ENCODE measurements at regions not wholly inside any gene's neighbourhood (a gene's known extent, or its start where the extent isn't known, plus 50 kb on each side); places are given as distances from the start of the nearest gene placed in this dataset.
A peak's percentile ranks its signal among the peaks of the same experiment; 100 is the strongest.

GRCh38 chr1:55893155-55893554, 678.0 kb upstream of the USP24 start:
- TF ChIP-seq, protein P1, sequence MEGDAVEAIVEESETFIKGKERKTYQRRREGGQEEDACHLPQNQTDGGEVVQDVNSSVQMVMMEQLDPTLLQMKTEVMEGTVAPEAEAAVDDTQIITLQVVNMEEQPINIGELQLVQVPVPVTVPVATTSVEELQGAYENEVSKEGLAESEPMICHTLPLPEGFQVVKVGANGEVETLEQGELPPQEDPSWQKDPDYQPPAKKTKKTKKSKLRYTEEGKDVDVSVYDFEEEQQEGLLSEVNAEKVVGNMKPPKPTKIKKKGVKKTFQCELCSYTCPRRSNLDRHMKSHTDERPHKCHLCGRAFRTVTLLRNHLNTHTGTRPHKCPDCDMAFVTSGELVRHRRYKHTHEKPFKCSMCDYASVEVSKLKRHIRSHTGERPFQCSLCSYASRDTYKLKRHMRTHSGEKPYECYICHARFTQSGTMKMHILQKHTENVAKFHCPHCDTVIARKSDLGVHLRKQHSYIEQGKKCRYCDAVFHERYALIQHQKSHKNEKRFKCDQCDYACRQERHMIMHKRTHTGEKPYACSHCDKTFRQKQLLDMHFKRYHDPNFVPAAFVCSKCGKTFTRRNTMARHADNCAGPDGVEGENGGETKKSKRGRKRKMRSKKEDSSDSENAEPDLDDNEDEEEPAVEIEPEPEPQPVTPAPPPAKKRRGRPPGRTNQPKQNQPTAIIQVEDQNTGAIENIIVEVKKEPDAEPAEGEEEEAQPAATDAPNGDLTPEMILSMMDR (IDR thresholded peaks at IDR 0.05), result peak; percentile 70
- no peak for TF ChIP-seq ZFX (IDR thresholded peaks at IDR 0.05; ENCODE audit: borderline replicate concordance)

All from 22Rv1 (cell line).